Superior temporal gyrus (tissue), 1 donor: ENCODE measurements at regions not wholly inside any gene's neighbourhood (a gene's known extent, or its start where the extent isn't known, plus 50 kb on each side); places are given as distances from the start of the nearest gene placed in this dataset.
"Not testable (repeated sequence)": the region's sequence is repeated elsewhere in the genome, so short reads cannot be mapped to it uniquely, and the experiment has no call there.

ENCODE experiments used
- DNase-seq: peaks from one replicate; pipeline ENCODE4 v3.0.0-alpha.2; 2016; ENCODE audit errors: extremely low spot score

GRCh38 chr22:47920380-47920959 is 1158.0 kb downstream of the TBC1D22A start:
- DNase-seq: no peak

GRCh38 chr22:47919893-47920292 is 1157.4 kb downstream of the TBC1D22A start:
- DNase-seq: no peak

GRCh38 chr22:47919001-47919441 is 1156.6 kb downstream of the TBC1D22A start:
- peak; percentile 17 for DNase-seq

DNA sequence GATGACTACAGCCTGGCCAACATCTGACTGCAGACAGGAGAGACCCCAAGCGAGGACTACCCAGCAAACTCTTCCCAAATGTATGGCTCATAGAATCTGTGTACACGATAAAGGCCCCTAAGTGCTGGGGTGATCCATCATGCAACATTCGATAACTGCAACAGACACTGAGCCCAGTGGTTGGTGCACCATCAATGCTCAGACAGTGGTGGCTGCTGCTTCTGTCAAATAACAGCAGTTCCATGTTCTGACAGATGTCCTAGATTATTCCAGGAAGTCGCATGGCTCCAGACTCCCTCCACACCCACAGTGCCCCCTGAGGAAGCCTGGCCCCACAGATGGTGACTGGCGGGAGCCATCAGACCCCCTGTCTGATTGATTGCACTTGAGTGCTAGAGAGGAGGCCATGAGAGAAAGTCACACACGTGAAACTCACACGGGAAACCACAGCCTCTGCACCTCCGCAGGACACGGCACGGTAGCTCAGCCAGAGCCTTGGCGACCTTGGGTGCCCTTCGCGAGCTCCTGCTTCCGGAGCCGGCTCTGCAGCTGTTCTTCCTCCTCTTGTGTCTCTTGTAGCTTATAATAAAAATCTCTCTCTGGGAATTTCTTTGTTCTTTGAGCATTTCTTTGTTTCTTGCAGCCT is 1155.9 kb downstream of the TBC1D22A start:
- DNase-seq: no peak

- no peak for DNase-seq
Measured at GRCh38 chr22:47914481-47915097, 1152.1 kb downstream of the TBC1D22A start.

DNA sequence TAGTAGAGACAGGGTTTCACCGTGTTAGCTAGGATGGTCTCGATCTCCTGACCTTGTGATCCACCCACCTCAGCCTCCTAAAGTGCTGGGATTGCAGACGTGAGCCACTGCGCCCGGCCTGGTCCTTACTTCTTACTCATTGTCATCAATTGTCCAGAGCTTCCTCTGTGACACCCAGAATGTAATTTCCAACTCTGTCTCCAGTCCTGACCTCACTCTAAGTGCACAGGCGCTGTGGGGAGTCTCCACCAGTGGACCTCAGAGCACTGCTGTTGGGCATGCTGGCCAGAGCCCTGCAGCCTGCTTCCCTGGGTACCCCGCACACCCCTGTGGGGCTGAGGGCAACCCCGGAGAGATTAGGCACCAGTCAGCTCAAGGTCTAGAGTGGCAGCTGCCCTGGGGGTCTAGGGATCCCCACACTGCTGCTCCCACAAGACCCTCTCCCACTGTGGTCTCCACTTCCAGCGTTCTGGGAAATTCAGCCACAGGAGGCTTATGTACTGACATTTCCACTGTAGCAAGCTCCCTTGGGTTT is 1140.3 kb downstream of the TBC1D22A start:
- DNase-seq: no peak

GRCh38 chr22:47901911-47902310 is 1139.5 kb downstream of the TBC1D22A start:
- DNase-seq: no peak

- no peak for DNase-seq
Measured at GRCh38 chr22:47899894-47900293, 1137.4 kb downstream of the TBC1D22A start.

DNA sequence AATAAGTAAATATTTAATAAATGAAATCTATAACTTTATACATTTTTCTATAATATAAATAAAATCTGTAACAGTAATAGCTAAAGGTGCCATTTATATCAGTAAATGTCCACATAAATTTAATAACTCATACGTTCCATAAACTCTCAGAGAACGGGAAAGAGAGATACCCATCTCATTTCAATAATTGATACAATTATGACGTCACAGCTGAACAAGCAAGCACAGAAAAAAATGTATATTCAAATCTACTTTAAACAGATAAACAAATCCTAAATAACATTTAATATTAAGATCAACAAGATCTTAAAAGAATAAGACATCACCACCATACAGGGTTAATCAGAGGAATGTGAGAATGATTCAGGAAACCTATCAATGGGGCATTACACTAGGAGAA is 1136.5 kb downstream of the TBC1D22A start:
- no peak for DNase-seq

DNA sequence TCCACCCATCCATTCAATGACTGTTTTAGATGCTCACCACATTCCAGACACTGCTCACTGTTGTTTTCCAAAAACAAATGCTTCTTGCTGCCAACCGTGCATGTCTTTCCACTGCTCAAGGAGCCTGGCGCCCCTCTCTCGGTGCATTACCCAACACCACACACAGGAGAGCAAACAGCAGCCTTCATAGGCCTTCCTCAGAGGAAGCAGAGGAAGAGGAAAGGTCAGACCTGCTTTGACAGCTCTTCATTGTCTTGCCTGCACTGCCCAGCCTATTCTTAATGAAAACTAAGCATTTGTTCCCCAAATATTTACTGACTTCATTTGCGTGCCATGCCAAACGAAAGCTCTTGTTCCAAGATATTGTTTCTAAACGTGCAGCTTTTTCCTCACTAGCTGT is 1129.2 kb downstream of the TBC1D22A start:
- DNase-seq: no peak

DNA sequence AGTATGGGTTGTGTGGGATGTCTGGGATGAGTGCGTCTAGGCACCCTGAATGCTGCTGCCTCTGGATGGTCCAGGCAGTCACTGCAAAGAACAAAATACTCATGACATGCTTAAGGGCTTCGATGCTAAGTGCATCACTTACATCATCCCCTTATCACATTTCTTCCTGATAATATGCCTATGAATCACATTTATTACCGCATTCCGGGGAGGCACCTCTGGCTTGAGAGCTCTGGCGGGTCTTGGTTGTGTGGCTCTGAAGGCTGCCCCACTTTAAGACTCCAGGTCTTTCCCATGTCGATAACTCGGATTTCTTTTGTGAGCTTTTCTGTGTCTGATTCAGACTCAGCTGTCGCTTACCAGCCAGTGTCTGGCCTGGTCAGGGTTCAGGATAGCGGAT is 1126.4 kb downstream of the TBC1D22A start:
- DNase-seq: no peak

DNA sequence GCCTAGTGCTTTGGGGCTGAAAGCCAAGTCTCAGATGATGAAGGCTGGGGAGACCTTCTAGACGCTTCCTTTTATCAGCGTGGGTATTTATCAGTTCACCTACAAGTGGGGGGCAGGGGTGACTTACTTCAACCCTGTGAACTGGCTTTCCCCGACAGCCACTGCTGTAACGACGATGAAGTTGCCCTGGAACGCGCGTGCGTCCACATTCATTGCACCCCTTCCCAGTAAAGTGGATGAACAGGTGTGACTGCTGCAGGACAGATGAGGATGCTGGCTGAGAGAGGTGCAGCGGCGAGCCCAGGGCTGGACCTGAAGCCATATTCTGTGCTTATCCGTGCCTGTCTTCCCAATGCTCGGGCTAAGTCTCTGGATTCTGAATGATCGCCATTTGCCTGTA is 1122.3 kb downstream of the TBC1D22A start:
- no peak for DNase-seq

- DNase-seq: no peak
Measured at GRCh38 chr22:47884200-47884599, 1121.8 kb downstream of the TBC1D22A start.

- no peak for DNase-seq
Measured at GRCh38 chr22:47883757-47884156, 1121.3 kb downstream of the TBC1D22A start.

- DNase-seq: no peak
Measured at GRCh38 chr22:47879346-47879745, 1116.9 kb downstream of the TBC1D22A start.

GRCh38 chr22:47878460-47878859 is 1116.0 kb downstream of the TBC1D22A start:
- DNase-seq: no peak

- no peak for DNase-seq
Measured at GRCh38 chr22:47872761-47873535, 1110.5 kb downstream of the TBC1D22A start.

GRCh38 chr22:47865626-47866025 is 1103.2 kb downstream of the TBC1D22A start:
- no peak for DNase-seq

DNA sequence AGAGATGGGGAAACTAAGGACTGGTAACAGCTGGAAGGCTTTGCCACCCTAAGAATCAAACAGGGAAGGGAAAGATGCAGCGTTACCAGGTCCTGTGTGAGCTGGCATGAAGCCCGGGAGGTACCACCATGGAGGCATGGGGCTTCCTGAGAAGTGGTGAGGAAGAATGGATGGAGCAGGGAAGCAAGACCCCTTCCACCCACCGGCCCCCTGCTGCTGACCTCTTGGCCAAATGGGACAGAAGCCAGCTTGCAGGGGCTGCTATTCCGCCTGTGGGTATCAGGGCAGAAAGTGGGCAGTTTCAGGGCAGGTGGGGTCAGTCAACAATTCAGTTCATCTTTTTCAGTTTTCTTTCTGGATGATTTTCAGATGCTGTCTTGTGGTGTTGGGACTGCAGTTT is 1099.9 kb downstream of the TBC1D22A start:
- DNase-seq: no peak

- DNase-seq: not testable (repeated sequence)
Measured at GRCh38 chr22:47860907-47861306, 1098.5 kb downstream of the TBC1D22A start.

DNA sequence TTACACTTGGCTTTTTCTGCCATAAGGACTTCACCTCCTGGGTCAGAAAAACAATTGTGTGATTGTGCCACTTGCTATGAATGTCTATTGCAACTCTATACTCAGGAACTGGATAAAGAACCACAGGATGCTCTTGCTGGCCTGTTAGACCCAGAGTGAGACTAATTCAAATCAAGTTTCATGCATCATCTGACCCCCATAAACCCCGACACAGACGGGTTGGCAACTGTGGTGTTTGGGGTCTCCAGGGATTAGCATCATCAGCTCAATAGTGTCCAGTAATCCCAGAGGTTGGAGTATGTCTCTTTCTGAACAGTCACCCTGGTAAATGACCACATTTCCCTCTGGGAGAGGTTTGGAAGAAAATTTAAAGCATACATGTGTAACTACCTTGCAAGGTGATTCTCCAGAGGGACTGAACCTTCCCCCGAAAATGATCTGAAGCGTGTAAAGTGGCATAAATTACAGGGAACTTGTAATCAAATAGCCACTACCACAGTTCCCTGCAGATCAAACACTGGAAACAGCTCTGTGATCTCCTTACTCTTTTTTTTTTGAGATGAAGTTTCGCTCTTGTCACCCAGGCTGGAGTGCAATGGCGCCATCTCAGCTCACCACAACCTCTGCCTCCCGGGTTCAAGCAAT is 1097.6 kb downstream of the TBC1D22A start:
- no peak for DNase-seq
